ENCODE measurements at regions not wholly inside any gene's neighbourhood (a gene's known extent, or its start where the extent isn't known, plus 50 kb on each side); places are given as distances from the start of the nearest gene placed in this dataset.

GRCh38 chr15:35925275-35926006 lies 379.5 kb upstream of the DPH6 start:
- TF ChIP-seq, protein P1, sequence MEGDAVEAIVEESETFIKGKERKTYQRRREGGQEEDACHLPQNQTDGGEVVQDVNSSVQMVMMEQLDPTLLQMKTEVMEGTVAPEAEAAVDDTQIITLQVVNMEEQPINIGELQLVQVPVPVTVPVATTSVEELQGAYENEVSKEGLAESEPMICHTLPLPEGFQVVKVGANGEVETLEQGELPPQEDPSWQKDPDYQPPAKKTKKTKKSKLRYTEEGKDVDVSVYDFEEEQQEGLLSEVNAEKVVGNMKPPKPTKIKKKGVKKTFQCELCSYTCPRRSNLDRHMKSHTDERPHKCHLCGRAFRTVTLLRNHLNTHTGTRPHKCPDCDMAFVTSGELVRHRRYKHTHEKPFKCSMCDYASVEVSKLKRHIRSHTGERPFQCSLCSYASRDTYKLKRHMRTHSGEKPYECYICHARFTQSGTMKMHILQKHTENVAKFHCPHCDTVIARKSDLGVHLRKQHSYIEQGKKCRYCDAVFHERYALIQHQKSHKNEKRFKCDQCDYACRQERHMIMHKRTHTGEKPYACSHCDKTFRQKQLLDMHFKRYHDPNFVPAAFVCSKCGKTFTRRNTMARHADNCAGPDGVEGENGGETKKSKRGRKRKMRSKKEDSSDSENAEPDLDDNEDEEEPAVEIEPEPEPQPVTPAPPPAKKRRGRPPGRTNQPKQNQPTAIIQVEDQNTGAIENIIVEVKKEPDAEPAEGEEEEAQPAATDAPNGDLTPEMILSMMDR (IDR thresholded peaks at IDR 0.05 in 4 of 5, conservative IDR thresholded peaks at IDR 0.05 in 1 of 5): no peak
- no peak for TF ChIP-seq POLR2A (IDR thresholded peaks at IDR 0.05)
